HFFc6 (cell line): ENCODE measurements at regions not wholly inside any gene's neighbourhood (a gene's known extent, or its start where the extent isn't known, plus 50 kb on each side); places are given as distances from the start of the nearest gene placed in this dataset.

Experiments
- DNase-seq: peaks from one replicate; pipeline ENCODE4 v3.0.0-alpha.2; 2018
- H3K27ac Mint-ChIP-seq: 2 replicates; pipeline ENCODE4 v1.8.0; 2020; ENCODE audit warnings: mild to moderate bottlenecking, mixed read lengths
- H3K27me3 Mint-ChIP-seq: 2 replicates; pipeline ENCODE4 v1.8.0; 2021; ENCODE audit warnings: mild to moderate bottlenecking, moderate library complexity, mixed read lengths; ENCODE audit not compliant: insufficient read depth
- H3K36me3 Mint-ChIP-seq: 2 replicates; pipeline ENCODE4 v1.8.0; 2021; ENCODE audit warnings: low read depth, mixed read lengths
- H3K4me1 Mint-ChIP-seq: 2 replicates; pipeline ENCODE4 v1.8.0; 2020; ENCODE audit warnings: low read depth, mixed read lengths
- H3K4me3 Mint-ChIP-seq: 2 replicates; pipeline ENCODE4 v1.8.0; 2020; ENCODE audit warnings: mild to moderate bottlenecking, moderate library complexity, mixed read lengths
- H3K9me3 Mint-ChIP-seq: 2 replicates; pipeline ENCODE4 v1.8.0; 2020; ENCODE audit warnings: mild to moderate bottlenecking, mixed read lengths
- TF ChIP-seq, protein P1 (sequence below): fragments of 200-600 bp; sonication (generic); IDR thresholded peaks from 2 replicates; pipeline ENCODE4 v1.5.0; 2021; ENCODE audit warnings: antibody characterized with exemption, mild to moderate bottlenecking

DNA sequence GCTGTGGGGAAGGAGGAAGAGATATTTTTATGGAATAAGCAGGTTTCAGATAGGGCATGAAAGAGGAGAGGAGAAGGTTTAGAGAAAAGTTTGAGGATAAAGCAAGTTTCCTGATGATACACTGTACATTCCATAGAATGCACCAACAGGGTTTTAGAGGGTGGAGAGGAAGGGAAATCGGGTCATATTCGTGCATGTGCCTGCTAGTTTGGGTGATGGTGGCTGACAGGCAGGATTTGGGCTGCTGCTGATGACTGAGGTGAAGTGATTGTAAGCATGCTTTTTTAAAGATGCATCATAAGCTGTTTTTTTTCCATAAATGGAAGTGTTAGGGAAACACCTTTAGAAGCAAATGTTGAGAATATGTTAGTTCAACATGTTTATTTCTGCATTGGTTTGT lies 68.8 kb downstream of the PMAIP1 start:
- Mint-ChIP-seq H3K9me3 (no peaks in the 10 kb centered on the region), H3K36me3 (no peaks in the 10 kb centered on the region), H3K4me3 (no peak overlapping the region), H3K4me1 (no peaks in the 10 kb centered on the region), H3K27ac (no peak overlapping the region), H3K27me3 (peaks cover 55% of the 10 kb centered on the region)
- DNase-seq: no peak
- TF ChIP-seq, protein P1, sequence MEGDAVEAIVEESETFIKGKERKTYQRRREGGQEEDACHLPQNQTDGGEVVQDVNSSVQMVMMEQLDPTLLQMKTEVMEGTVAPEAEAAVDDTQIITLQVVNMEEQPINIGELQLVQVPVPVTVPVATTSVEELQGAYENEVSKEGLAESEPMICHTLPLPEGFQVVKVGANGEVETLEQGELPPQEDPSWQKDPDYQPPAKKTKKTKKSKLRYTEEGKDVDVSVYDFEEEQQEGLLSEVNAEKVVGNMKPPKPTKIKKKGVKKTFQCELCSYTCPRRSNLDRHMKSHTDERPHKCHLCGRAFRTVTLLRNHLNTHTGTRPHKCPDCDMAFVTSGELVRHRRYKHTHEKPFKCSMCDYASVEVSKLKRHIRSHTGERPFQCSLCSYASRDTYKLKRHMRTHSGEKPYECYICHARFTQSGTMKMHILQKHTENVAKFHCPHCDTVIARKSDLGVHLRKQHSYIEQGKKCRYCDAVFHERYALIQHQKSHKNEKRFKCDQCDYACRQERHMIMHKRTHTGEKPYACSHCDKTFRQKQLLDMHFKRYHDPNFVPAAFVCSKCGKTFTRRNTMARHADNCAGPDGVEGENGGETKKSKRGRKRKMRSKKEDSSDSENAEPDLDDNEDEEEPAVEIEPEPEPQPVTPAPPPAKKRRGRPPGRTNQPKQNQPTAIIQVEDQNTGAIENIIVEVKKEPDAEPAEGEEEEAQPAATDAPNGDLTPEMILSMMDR: no peak

DNA sequence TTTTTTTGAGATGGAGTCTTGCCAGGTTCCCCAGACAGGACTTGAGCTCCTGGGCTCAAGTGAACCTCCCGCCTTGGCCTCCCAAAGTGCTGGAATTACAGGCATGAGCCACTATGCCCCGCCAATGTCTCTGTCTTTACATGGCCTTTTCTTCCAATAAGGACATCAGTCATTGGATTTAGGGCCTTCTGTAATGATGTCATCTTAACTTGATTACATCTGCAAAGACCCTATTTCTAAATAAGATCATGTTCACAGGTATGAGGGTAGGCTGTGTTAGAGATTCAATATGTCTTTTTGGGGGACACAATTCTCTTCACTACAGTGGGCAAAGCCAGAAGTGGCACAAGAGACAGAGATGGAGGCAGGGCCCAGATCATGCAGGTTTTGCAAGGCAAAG lies 68.1 kb downstream of the PMAIP1 start:
- Mint-ChIP-seq H3K27me3 (peaks cover 55% of the 10 kb centered on the region), H3K4me1 (no peaks in the 10 kb centered on the region), H3K27ac (no peak overlapping the region), H3K4me3 (no peak overlapping the region), H3K36me3 (no peaks in the 10 kb centered on the region), H3K9me3 (no peaks in the 10 kb centered on the region)
- TF ChIP-seq, protein P1: no peak
- DNase-seq: no peak

DNA sequence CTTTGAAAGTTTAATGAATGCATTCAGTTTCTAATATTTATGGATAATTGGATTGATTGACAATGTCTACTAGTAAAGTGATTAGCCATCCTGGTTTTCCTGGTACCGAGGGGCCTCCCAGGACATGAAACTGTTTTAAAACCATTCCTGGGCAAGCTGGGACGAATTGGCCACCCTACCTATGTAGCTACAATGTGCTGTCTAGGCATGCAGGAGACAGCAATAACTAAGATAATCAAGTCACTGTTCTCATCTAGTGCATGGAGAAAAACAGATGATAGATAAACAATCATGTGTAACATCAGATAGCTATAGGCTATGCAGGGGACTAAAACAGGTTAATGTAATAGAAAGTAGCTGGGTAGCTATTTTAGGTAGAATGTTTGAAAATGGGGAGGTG lies 67.1 kb downstream of the PMAIP1 start:
- H3K4me3 Mint-ChIP-seq: no peak overlapping the region
- no peaks in the 10 kb centered on the region for H3K36me3 Mint-ChIP-seq
- no peaks in the 10 kb centered on the region for H3K9me3 Mint-ChIP-seq
- peaks cover 50% of the 10 kb centered on the region for H3K27me3 Mint-ChIP-seq
- TF ChIP-seq, protein P1: no peak
- no peak overlapping the region for H3K27ac Mint-ChIP-seq
- H3K4me1 Mint-ChIP-seq: no peaks in the 10 kb centered on the region
- DNase-seq: no peak

DNA sequence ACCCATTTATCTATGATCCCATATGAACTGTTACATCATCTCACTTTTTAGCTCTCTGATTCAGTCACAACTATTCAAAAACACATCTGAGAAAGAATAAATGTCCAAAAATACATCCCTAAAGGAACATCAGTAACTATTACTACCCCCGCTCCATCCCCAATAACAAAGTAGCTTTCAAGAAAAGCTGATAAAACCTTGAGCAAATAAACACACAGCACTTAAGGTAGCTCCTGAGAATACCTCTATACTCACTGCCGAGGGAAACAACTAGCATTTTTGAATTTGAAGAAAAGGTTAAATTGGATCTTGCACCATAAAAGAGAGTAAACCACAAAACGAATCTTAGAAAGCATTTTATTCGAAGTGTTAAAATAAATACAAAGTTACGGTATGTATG lies 63.4 kb downstream of the PMAIP1 start:
- no peak for DNase-seq
- no peaks in the 10 kb centered on the region for H3K36me3 Mint-ChIP-seq
- no peak overlapping the region for H3K27ac Mint-ChIP-seq
- H3K9me3 Mint-ChIP-seq: no peaks in the 10 kb centered on the region
- peaks cover 19% of the 10 kb centered on the region for H3K4me1 Mint-ChIP-seq
- TF ChIP-seq, protein P1: no peak
- peaks cover 25% of the 10 kb centered on the region for H3K27me3 Mint-ChIP-seq
- H3K4me3 Mint-ChIP-seq: no peak overlapping the region

DNA sequence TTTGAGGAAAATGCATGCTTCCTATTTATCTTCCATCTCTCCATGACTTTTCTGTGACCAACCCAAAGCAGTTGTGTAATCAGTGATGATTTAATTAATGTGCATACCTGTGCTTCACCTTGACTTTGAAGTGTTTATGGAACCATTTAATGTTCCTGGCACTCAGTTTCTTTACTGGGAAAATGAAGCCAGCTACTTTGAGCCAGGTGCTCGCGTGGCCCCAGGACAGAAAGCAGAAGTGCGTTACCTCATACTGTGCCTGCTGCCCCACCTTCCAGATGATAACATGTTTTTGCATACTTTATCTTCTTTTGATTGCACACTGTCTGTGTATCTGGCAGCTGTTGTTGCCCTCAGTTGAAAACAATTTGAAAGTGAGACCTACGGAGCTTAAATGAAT lies 61.3 kb downstream of the PMAIP1 start:
- Mint-ChIP-seq H3K9me3 (no peaks in the 10 kb centered on the region), H3K36me3 (no peaks in the 10 kb centered on the region), H3K27ac (no peak overlapping the region), H3K4me1 (peaks cover 28% of the 10 kb centered on the region), H3K27me3 (peaks cover 11% of the 10 kb centered on the region), H3K4me3 (no peak overlapping the region)
- TF ChIP-seq, protein P1: no peak
- no peak for DNase-seq

DNA sequence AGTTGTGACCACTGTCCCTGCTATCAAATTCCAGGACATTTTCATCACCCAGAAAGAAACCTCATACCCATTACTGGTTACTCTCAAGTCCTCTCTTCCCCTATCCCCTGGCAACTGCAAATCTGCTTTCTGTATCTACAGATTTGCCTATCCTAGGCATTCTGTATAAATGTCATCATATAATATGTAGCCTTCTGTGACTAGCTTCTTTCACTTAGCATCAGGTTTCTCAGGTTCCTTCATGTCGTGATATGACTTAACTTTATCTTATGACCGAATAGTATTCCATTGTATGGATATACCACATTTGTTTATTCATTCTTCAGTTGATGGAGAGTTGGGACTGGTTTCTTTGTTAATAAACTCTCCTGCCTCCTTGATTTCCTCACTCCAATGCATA lies 60.5 kb downstream of the PMAIP1 start:
- no peak for DNase-seq
- TF ChIP-seq, protein P1: no peak
- Mint-ChIP-seq H3K4me3 (no peak overlapping the region), H3K9me3 (no peaks in the 10 kb centered on the region), H3K36me3 (no peaks in the 10 kb centered on the region), H3K27me3 (peaks cover 5% of the 10 kb centered on the region), H3K27ac (no peak overlapping the region), H3K4me1 (peaks cover 28% of the 10 kb centered on the region)
